Naive B cell (primary cell): ENCODE measurements at regions not wholly inside any gene's neighbourhood (a gene's known extent, or its start where the extent isn't known, plus 50 kb on each side); places are given as distances from the start of the nearest gene placed in this dataset.

Source experiments
- ATAC-seq, 2 donors: fragments of 150-1000 bp; cut with Tn5 transposase; 2 replicates each; pipeline ENCODE4 v1.10.0; 2021; ENCODE audit warnings: low read depth in 2 of 2, mild to moderate bottlenecking in 2 of 2, moderate library complexity in 2 of 2
- DNase-seq: peaks from one replicate; pipeline ENCODE4 v3.0.0; 2022
- H3K27ac Mint-ChIP-seq, 6 donors: one replicate each; pipeline ENCODE4 v1.8.0; 2020 to 2022; ENCODE audit warnings: mild to moderate bottlenecking in 6 of 6, mixed read lengths in 6 of 6, moderate library complexity in 5 of 6, inconsistent platforms in 2 of 6
- H3K27me3 Mint-ChIP-seq, 3 donors: one replicate each; pipeline ENCODE4 v1.8.0; 2021 to 2022; ENCODE audit warnings: mixed read lengths in 3 of 3, mild to moderate bottlenecking in 1 of 3
- H3K36me3 Mint-ChIP-seq, 2 donors: one replicate each; pipeline ENCODE4 v1.8.0; 2020 to 2022; ENCODE audit warnings: mixed read lengths in 2 of 2, inconsistent platforms in 1 of 2, mild to moderate bottlenecking in 1 of 2
- H3K4me1 Mint-ChIP-seq, 3 donors: one replicate each; pipeline ENCODE4 v1.8.0; 2020 to 2022; ENCODE audit warnings: mixed read lengths in 3 of 3, inconsistent platforms in 1 of 3, mild to moderate bottlenecking in 1 of 3, moderate library complexity in 1 of 3
- H3K4me3 Mint-ChIP-seq, 8 donors: one replicate each; pipeline ENCODE4 v1.8.0; 2020 to 2022; ENCODE audit warnings: mild to moderate bottlenecking in 8 of 8, mixed read lengths in 8 of 8, moderate library complexity in 8 of 8, inconsistent platforms in 2 of 8
- H3K9me3 Mint-ChIP-seq, 7 donors: one replicate each; pipeline ENCODE4 v1.8.0; 2020 to 2022; ENCODE audit warnings: mixed read lengths in 7 of 7, mild to moderate bottlenecking in 5 of 7, inconsistent platforms in 2 of 7, moderate library complexity in 1 of 7

DNA sequence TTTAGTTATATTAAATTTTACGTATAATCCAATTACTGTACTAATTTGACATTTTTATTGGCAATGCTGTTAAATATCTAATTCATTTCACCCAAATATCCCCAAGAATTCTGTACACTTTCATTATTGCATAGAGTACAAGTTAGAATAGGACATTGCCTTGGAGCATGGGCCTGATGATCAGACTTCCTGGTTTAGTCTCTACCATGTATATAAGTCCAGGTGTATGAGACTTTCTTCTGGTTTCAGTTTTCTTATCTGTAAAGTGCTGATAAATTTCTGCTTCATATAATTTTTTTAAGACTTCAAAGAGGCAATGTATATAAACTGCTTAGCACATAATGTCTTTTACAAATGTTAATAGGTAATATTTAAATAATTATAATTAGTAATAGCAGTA, 179.4 kb downstream of the KLF12 start:
- ATAC-seq (peak; percentile 46 to 61), DNase-seq (no peak)
- H3K36me3 Mint-ChIP-seq: no peaks in the 10 kb centered on the region
- no peak overlapping the region for H3K27ac Mint-ChIP-seq
- peaks cover 0 to 1% (median 0%) of the 10 kb centered on the region in 7 donors for H3K9me3 Mint-ChIP-seq
- no peak overlapping the region for H3K4me3 Mint-ChIP-seq
- H3K27me3 Mint-ChIP-seq: no peaks in the 10 kb centered on the region
- H3K4me1 Mint-ChIP-seq: peaks cover 31 to 51% (median 40%) of the 10 kb centered on the region in 3 donors

DNA sequence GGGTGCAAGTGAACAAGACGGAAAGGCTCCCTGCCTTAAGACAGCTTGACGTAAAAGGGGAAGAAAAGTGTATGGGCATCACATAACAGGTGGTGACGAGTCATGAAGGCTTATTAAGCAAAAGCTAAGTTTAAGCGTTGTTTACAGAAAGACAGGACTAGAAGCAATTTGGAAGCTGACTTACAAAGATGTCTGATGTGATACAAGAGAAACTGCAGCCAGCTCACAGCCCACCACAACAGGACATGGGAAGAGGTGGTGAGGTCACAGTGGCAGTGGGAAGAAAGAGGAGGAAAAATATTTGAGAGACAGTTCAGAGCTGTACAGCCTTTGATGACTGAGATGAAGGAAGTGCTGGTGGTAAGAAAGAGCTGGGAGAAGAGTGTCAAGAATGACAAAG, 181.6 kb downstream of the KLF12 start:
- DNase-seq (no peak), ATAC-seq (no peak)
- peaks cover 40 to 55% (median 50%) of the 10 kb centered on the region in 3 donors for H3K4me1 Mint-ChIP-seq
- H3K36me3 Mint-ChIP-seq: no peaks in the 10 kb centered on the region
- no peaks in the 10 kb centered on the region for H3K27me3 Mint-ChIP-seq
- H3K9me3 Mint-ChIP-seq: no peaks in the 10 kb centered on the region
- peak overlapping the region in 2 of 6 donors; percentile 5 to 7 for H3K27ac Mint-ChIP-seq
- H3K4me3 Mint-ChIP-seq: no peak overlapping the region

DNA sequence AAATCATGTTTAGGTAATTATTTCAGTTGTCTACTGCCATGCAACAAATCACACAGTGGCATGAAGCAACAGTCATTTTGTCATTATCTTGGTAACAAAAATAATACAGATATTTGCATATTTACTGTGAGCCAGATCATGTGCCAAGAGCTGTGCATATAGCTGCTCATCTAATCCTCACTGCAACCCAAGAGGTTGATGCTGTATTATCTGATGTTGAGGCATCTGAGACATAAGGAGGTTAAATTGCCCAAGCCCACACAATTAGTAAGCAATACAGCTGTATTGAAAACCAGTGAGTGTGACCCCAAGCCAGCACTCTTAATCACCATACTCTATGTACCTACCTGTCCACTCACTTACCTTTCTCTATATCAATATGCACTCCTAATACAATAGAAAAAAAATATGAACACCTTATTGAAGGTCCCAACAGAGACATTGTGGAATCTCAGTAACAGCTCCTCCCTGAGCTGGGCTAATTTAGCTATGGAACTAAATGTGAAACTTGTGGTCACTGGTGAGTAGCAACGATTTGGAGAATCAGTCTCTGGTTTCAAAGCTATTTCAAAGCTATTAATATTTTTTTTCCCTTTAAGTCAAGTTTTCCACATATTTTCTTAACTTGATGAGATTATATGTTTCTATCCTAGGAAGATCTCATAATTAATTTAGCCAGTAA, 185.2 kb downstream of the KLF12 start:
- no peak for DNase-seq
- no peak overlapping the region for H3K4me3 Mint-ChIP-seq
- ATAC-seq: no peak
- H3K36me3 Mint-ChIP-seq: no peaks in the 10 kb centered on the region
- peaks cover 31 to 43% (median 43%) of the 10 kb centered on the region in 3 donors for H3K4me1 Mint-ChIP-seq
- no peaks in the 10 kb centered on the region for H3K9me3 Mint-ChIP-seq
- H3K27me3 Mint-ChIP-seq: no peaks in the 10 kb centered on the region
- H3K27ac Mint-ChIP-seq: no peak overlapping the region

DNA sequence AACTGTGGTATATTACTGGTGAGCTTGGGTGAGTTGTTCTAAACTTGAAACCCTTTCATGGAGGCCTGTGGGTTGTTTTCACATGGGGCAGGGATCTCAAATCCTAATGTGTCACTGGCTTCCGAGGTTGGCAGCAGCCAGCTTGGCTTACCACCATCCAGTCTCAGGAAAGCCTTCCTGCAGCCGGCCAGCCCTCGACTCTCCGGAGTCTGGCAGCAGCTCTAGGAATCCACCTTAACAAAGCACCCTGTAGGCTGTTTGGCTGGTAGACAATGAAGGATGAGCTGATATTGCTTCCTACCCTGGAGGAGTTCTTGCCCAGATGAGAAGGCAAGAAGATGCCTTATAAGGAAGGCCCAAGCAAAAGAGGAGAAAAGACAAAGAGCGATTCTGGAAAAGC, 188.3 kb downstream of the KLF12 start:
- H3K27me3 Mint-ChIP-seq: no peaks in the 10 kb centered on the region
- no peaks in the 10 kb centered on the region for H3K9me3 Mint-ChIP-seq
- DNase-seq: no peak
- no peak overlapping the region for H3K4me3 Mint-ChIP-seq
- H3K36me3 Mint-ChIP-seq: peaks cover 9 to 22% of the 10 kb centered on the region in 2 donors
- peak overlapping the region in 3 of 6 donors; percentile 4 to 73 (median 48) for H3K27ac Mint-ChIP-seq
- peaks cover 28 to 30% (median 30%) of the 10 kb centered on the region in 3 donors for H3K4me1 Mint-ChIP-seq
- no peak for ATAC-seq

DNA sequence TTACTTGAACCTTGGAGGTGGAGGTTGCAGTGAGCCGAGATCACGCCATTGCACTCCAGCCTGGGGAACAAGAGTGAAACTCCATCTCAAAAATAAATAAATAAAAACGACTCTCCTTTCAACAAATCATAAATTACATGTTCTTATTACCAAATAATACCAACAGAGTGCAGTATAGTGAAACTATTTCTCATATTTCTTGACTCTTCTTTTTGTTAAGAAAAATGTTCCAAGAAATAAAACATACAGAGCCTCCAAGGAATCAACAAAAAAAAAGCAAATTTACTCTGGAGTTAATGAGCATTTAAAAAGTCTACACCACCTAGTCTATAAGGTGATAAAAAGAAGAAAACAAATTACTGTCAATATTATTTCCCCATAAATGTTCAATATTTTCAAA, 188.8 kb downstream of the KLF12 start:
- H3K27ac Mint-ChIP-seq: peak overlapping the region in 2 of 6 donors; percentile 18 to 73
- H3K27me3 Mint-ChIP-seq: no peaks in the 10 kb centered on the region
- H3K4me3 Mint-ChIP-seq: no peak overlapping the region
- DNase-seq (no peak), ATAC-seq (no peak)
- H3K36me3 Mint-ChIP-seq: peaks cover 9 to 24% of the 10 kb centered on the region in 2 donors
- H3K4me1 Mint-ChIP-seq: peaks cover 28 to 31% (median 29%) of the 10 kb centered on the region in 3 donors
- no peaks in the 10 kb centered on the region for H3K9me3 Mint-ChIP-seq

DNA sequence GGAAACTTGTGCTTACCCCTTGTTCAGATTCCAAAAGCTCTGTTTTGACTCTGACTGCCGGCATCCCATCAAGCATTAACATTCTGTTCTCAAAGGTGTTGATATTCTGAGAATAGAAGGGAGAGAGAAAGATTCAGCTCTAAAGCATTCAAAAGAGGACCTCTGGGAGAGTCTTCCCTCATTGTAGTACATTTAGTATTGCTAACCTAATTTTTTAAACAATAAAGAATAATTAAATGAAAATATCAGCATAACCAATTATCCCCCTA, 190.3 kb downstream of the KLF12 start:
- Mint-ChIP-seq H3K4me1 (peaks cover 25 to 31% (median 30%) of the 10 kb centered on the region in 3 donors), H3K9me3 (no peaks in the 10 kb centered on the region), H3K27me3 (no peaks in the 10 kb centered on the region), H3K36me3 (peaks cover 9 to 29% of the 10 kb centered on the region in 2 donors), H3K27ac (no peak overlapping the region), H3K4me3 (no peak overlapping the region)
- DNase-seq (no peak), ATAC-seq (no peak)

DNA sequence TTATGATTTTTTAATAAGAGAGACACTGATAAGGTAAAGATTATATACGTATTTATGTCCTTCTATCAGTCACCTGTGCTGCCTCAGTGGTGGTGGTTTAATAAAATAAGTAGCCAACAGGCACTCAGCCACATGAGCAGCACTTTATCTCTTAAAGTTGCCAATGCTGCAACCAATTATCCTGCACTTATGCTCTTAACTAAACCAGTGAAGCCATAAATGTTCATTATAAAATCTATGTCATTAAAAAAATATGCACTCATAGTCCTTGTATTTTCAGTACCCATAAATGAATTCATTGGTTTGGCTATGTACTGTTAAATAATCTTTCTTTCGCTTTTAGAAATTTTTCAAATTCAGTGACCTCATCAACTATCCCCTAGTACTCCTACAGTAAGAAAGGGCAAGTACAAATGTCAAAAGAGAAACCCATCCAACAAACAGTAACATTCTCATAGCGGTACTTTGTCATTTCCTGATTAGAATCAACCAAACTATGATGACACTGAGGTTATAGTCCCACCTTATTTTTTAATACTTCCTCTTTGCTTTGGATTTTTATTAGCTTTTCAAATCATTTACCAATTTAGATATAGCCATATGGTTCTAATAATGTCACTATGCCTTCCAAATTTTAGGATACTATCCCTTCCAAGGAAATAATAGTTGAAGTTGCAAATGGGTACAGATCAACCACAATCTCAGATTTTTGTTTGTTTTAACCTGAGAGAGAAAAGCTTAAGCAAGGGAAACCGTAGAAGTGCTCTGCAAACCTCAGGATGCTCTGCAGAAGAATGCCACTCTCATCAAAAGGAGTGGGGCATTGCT, 190.9 kb downstream of the KLF12 start:
- Mint-ChIP-seq H3K4me3 (no peak overlapping the region), H3K27ac (peak overlapping the region in 1 of 6 donors; percentile 29), H3K36me3 (peaks cover 9 to 29% of the 10 kb centered on the region in 2 donors), H3K4me1 (peaks cover 21 to 32% (median 27%) of the 10 kb centered on the region in 3 donors), H3K9me3 (no peaks in the 10 kb centered on the region), H3K27me3 (no peaks in the 10 kb centered on the region)
- ATAC-seq (peak; percentile 70 to 82), DNase-seq (no peak)

DNA sequence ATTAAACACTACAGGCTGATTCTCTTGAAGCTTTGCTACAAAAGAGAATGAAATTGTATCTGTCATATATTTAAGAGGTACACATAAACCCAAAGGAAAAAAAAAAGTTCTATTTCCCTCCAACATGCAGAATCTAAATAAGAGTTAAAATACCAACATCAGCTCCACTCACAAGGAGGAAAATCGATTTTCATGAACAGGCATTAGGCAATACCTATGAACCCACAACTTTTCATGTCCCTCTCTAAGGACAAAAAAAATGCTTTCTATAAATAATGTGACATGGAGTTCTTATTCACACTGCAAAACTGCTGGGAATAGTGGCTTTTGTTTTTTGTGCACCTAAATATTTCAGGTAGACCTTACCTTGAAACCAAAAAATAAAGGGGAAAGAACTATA, 192.5 kb downstream of the KLF12 start:
- peaks cover 9 to 29% of the 10 kb centered on the region in 2 donors for H3K36me3 Mint-ChIP-seq
- no peaks in the 10 kb centered on the region for H3K9me3 Mint-ChIP-seq
- peak overlapping the region in 1 of 6 donors; percentile 30 for H3K27ac Mint-ChIP-seq
- no peak overlapping the region for H3K4me3 Mint-ChIP-seq
- DNase-seq: no peak
- H3K4me1 Mint-ChIP-seq: peaks cover 21 to 31% (median 29%) of the 10 kb centered on the region in 3 donors
- ATAC-seq: no peak
- H3K27me3 Mint-ChIP-seq: no peaks in the 10 kb centered on the region

DNA sequence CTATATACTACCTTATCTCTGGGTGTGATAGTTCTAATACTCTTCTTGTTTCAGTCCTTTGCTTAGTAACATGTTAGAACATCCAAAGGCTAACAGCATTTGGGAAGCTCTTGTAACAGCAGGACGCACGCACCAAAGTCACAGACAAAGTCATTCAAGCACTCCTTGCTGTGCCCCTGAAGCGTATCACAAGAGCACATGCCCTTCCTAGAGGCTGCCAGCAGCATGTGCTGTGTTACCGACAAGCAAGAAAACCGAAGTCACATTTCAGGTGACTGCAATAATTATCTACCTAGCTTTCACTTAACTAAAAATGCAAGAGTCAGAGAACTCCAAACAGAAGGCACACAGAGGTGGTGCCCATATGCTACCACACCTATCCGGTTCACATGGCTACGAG, 194.1 kb downstream of the KLF12 start:
- H3K4me3 Mint-ChIP-seq: no peak overlapping the region

DNA sequence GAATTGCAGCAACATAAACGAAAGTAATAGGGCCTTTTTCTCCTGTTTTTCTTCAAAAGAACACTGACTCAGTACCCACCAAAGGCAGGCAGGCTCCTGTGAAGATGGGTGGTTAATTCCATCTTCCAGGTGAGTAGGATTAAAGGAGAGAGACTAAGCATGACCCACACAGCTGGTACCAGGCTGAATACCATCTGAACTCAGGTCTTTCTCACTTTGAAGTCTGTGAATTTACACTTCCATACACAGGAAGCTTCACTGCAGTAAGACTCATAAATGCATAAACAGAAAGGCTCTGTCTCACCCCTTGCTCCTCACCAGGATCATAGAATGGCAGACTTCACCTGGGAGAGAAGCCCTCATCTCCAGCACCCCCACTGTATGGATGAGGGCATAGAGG, 194.6 kb downstream of the KLF12 start:
- peaks cover 13 to 35% (median 24%) of the 10 kb centered on the region in 3 donors for H3K4me1 Mint-ChIP-seq

More for the DNA sequence above, 194.1 kb downstream of the KLF12 start:
- H3K9me3 Mint-ChIP-seq: no peaks in the 10 kb centered on the region
- peak overlapping the region in 5 of 6 donors; percentile 15 to 63 (median 31) for H3K27ac Mint-ChIP-seq
- no peak for ATAC-seq
- H3K4me1 Mint-ChIP-seq: peaks cover 11 to 35% (median 24%) of the 10 kb centered on the region in 3 donors
- no peaks in the 10 kb centered on the region for H3K27me3 Mint-ChIP-seq
- DNase-seq: no peak
- H3K36me3 Mint-ChIP-seq: peaks cover 17 to 34% of the 10 kb centered on the region in 2 donors

DNA sequence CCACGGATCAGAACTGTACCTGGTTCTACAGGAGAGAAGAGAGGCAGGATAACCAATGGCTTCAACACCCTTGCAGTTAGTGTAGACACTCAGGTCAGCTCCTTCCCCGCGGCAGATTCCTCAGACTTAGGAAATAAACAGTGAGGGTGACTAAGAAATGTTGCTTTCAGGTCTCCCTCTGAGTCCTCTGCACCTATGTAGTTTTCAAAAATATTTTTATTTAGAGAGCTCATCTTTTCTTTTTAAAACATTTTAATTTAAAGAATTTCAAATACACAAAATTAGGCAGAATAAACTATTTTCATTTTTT, 195.2 kb downstream of the KLF12 start:
- Mint-ChIP-seq H3K9me3 (no peaks in the 10 kb centered on the region), H3K4me3 (no peak overlapping the region), H3K4me1 (peaks cover 19 to 40% (median 25%) of the 10 kb centered on the region in 3 donors), H3K27me3 (no peaks in the 10 kb centered on the region), H3K27ac (peak overlapping the region in 1 of 6 donors; percentile 89), H3K36me3 (peaks cover 17 to 34% of the 10 kb centered on the region in 2 donors)
- DNase-seq (no peak), ATAC-seq (no peak)

More for the DNA sequence above, 194.6 kb downstream of the KLF12 start:
- Mint-ChIP-seq H3K4me3 (no peak overlapping the region), H3K9me3 (no peaks in the 10 kb centered on the region), H3K27ac (peak overlapping the region in 1 of 6 donors; percentile 30), H3K27me3 (no peaks in the 10 kb centered on the region), H3K36me3 (peaks cover 17 to 34% of the 10 kb centered on the region in 2 donors)
- no peak for DNase-seq
- no peak for ATAC-seq

DNA sequence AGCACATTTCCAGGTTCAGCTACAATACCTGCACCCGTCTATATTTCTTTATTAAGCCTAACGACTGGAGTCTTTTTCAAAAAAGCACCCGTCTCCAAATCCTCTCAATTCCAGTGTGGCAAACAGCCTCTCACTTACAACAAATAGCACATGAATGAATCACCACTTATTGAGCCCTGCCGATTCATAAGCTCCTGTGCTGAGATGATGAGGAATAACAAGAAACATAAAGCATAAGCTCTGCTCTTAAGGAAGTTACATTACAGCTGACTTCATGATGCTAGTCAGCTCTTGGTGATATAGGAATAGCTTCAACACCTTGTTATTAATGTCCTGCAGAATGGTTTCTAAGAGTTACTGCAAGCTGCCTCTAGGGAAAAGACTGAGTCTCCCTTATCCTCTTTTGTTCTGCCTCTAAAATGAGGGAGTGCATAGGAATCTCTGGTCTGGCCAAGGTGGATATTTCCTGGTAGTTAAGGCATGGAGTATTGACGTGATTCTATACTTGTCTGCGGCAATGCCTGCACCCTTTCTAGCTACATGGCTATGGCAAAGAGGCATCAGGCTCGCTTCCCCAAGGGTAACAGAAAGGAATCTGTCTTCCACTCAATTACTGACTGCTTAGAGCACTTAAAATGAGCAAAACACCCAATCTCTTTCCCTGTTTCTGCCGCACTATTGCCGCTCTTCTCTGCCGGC, 195.7 kb downstream of the KLF12 start:
- Mint-ChIP-seq H3K4me3 (peak overlapping the region in 1 of 8 donors; percentile 9), H3K36me3 (peaks cover 14 to 31% of the 10 kb centered on the region in 2 donors), H3K4me1 (peaks cover 24 to 39% (median 26%) of the 10 kb centered on the region in 3 donors), H3K27ac (peak overlapping the region in 2 of 6 donors; percentile 10 to 89), H3K27me3 (no peaks in the 10 kb centered on the region), H3K9me3 (no peaks in the 10 kb centered on the region)
- ATAC-seq (no peak), DNase-seq (no peak)

DNA sequence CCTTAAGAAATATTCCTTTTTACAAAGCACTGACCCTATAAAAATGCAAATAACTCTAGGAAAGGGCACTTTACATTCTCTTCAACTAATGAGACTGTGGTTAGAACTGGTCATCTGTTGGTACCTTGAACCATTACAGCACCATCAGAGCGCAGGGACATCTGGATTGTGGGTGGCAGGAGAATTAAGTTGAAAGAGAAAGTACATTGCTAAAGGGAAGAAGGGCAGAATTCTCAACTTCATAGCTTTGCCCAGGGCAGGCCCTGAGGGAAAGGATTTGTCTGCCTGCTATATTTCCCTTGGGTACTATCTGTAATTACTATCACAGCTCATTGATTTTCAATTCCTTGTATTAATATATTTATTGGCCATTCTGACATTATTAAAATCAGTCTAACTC, 196.8 kb downstream of the KLF12 start:
- Mint-ChIP-seq H3K4me1 (peaks cover 24 to 36% (median 26%) of the 10 kb centered on the region in 3 donors), H3K9me3 (no peaks in the 10 kb centered on the region), H3K4me3 (no peak overlapping the region), H3K27me3 (no peaks in the 10 kb centered on the region), H3K36me3 (peaks cover 8 to 21% of the 10 kb centered on the region in 2 donors), H3K27ac (no peak overlapping the region)
- DNase-seq (no peak), ATAC-seq (no peak)
